K562 (cell line): ENCODE measurements at regions not wholly inside any gene's neighbourhood (a gene's known extent, or its start where the extent isn't known, plus 50 kb on each side); places are given as distances from the start of the nearest gene placed in this dataset.
A peak's percentile ranks its signal among the peaks of the same experiment; 100 is the strongest.

Experiments used
- ARID2 ChIP-seq: fragments of 450-650 bp; IDR thresholded peaks from 2 replicates; pipeline ENCODE4 v1.6.1; 2017; ENCODE audit warnings: antibody characterized with exemption, mild to moderate bottlenecking
- BCL6 ChIP-seq: fragments of 250-450 bp; sonication (Bioruptor Pico); IDR thresholded peaks from 2 replicates; pipeline ENCODE4 v1.4.0; 2020
- CREM ChIP-seq: IDR thresholded peaks from 2 replicates; pipeline ENCODE4 v1.6.1; 2014; ENCODE audit warnings: antibody characterized with exemption, low read depth
- DMBX1 ChIP-seq: fragments of 250-450 bp; sonication (Bioruptor Pico); IDR thresholded peaks from 2 replicates; pipeline ENCODE4 v1.8.0; 2022; ENCODE audit warnings: inconsistent platforms, mild to moderate bottlenecking, moderate library complexity, borderline replicate concordance
- E2F3 ChIP-seq: fragments of 250-450 bp; sonication (Bioruptor Pico); IDR thresholded peaks from 2 replicates; pipeline ENCODE4 v1.4.0; 2020; ENCODE audit warnings: mild to moderate bottlenecking
- ETV1 ChIP-seq: fragments of 450-650 bp; conservative IDR thresholded peaks from 2 replicates; pipeline ENCODE4 v1.6.1; 2016; ENCODE audit warnings: missing genetic modification characterization, control low read depth, low read depth, missing compliant biosample characterization
- HDAC6 ChIP-seq: IDR thresholded peaks from 2 replicates; pipeline ENCODE4 v1.6.1; 2012; ENCODE audit warnings: low read depth, mild to moderate bottlenecking, control low read depth, inconsistent platforms, low read length, moderate library complexity
- IRF9 ChIP-seq: fragments of 450-650 bp; IDR thresholded peaks from 2 replicates; pipeline ENCODE4 v1.6.1; 2016; ENCODE audit warnings: missing biosample characterization, missing genetic modification characterization
- KAT7 ChIP-seq: sonication (generic); formaldehyde crosslinking; IDR thresholded peaks from 2 replicates; pipeline ENCODE4 v1.8.0; 2022; ENCODE audit warnings: missing genetic modification reagents, mild to moderate bottlenecking, borderline replicate concordance
- MLLT1 ChIP-seq, 2 experiments: fragments of 450-650 bp; IDR thresholded peaks; 2 replicates each; pipeline ENCODE4 v1.6.1; 2016
- NFXL1 ChIP-seq: fragments of 450-650 bp; formaldehyde crosslinking; IDR thresholded peaks from 2 replicates; pipeline ENCODE4 v1.4.0; 2021; ENCODE audit warnings: mild to moderate bottlenecking
- PRPF4 ChIP-seq: fragments of 200-400 bp; formaldehyde crosslinking; IDR thresholded peaks from one replicate; pipeline ENCODE4 v1.6.1; 2017; ENCODE audit warnings: low read length, low read depth, mild to moderate bottlenecking; ENCODE audit not compliant: insufficient read depth, poor library complexity, severe bottlenecking
- PYGO2 ChIP-seq: fragments of 450-650 bp; IDR thresholded peaks from 2 replicates; pipeline ENCODE4 v1.6.1; 2016; ENCODE audit warnings: mild to moderate bottlenecking, missing genetic modification characterization, moderate library complexity, missing compliant biosample characterization
- RAD51 ChIP-seq: fragments of 450-650 bp; IDR thresholded peaks from 2 replicates; pipeline ENCODE4 v1.7.1; 2016; ENCODE audit warnings: low read depth, mild to moderate bottlenecking, borderline replicate concordance
- RBM39 ChIP-seq: fragments of 200-400 bp; formaldehyde crosslinking; optimal IDR thresholded peaks from 2 replicates; pipeline ENCODE3; 2018; ENCODE audit warnings: low read depth, low read length
- TAF7 ChIP-seq: fragments of 450-650 bp; IDR thresholded peaks from 2 replicates; pipeline ENCODE4 v1.6.1; 2016; ENCODE audit warnings: missing genetic modification characterization, missing compliant biosample characterization
- TCF7L2 ChIP-seq: fragments of 150-350 bp; IDR thresholded peaks from 2 replicates; pipeline ENCODE4 v1.6.1; 2016; ENCODE audit warnings: low read depth, mild to moderate bottlenecking, low read length, moderate library complexity
- USF2 ChIP-seq: sonication (generic); formaldehyde crosslinking; IDR thresholded peaks from 2 replicates; pipeline ENCODE4 v1.5.0; 2020; ENCODE audit warnings: missing genetic modification reagents
- YBX1 ChIP-seq: fragments of 450-650 bp; IDR thresholded peaks from 2 replicates; pipeline ENCODE4 v1.7.1; 2016; ENCODE audit warnings: mild to moderate bottlenecking
- ZC3H4 ChIP-seq: sonication (generic); formaldehyde crosslinking; IDR thresholded peaks from 2 replicates; pipeline ENCODE4 v1.9.0; 2021; ENCODE audit warnings: missing genetic modification reagents, borderline replicate concordance
- ZNF175 ChIP-seq: fragments of 200-800 bp; sonication (Bioruptor generic); IDR thresholded peaks from 2 replicates; pipeline ENCODE4 v1.6.1; 2016; ENCODE audit warnings: low read depth, mild to moderate bottlenecking, missing genetic modification characterization, missing compliant biosample characterization
- ZNF592 ChIP-seq: fragments of 450-650 bp; IDR thresholded peaks from 2 replicates; pipeline ENCODE4 v1.6.1; 2017; ENCODE audit warnings: antibody characterized with exemption, mild to moderate bottlenecking

- peak; percentile 89 for TF ChIP-seq ZNF592
- TF ChIP-seq DMBX1 (CRISPR knock-in tag), result peak; percentile 85
- no peak for TF ChIP-seq PYGO2
- no peak for TF ChIP-seq TCF7L2
- peak; percentile 89 for TF ChIP-seq ZNF175 (CRISPR knock-in tag)
- no peak for TF ChIP-seq PRPF4
- TF ChIP-seq RAD51, result no peak
- no peak for TF ChIP-seq ZC3H4 (CRISPR knock-in tag)
- no peak for TF ChIP-seq IRF9 (tag)
- peak; percentile 57 for TF ChIP-seq USF2 (CRISPR knock-in tag)
- TF ChIP-seq BCL6 (CRISPR knock-in tag), result no peak
- peak; percentile 38; the same call in 1 of the 2 replicates for TF ChIP-seq ETV1 (tag)
- no peak for TF ChIP-seq NFXL1 (CRISPR knock-in tag)
- no peak for TF ChIP-seq E2F3
- no peak for TF ChIP-seq RBM39
- TF ChIP-seq CREM, result no peak
- no peak for TF ChIP-seq HDAC6
- no peak for TF ChIP-seq MLLT1 (IDR thresholded peaks at IDR 0.05)
- TF ChIP-seq KAT7 (CRISPR knock-in tag), result no peak
- TF ChIP-seq YBX1, result no peak
- no peak for TF ChIP-seq TAF7 (tag)
- no peak for TF ChIP-seq ARID2
These were observed 110.2 kb downstream of the APIP start (continued) for GRCh38 chr11:34805937-34806336.
